ENCODE measurements at regions not wholly inside any gene's neighbourhood (a gene's known extent, or its start where the extent isn't known, plus 50 kb on each side); places are given as distances from the start of the nearest gene placed in this dataset.

DNA sequence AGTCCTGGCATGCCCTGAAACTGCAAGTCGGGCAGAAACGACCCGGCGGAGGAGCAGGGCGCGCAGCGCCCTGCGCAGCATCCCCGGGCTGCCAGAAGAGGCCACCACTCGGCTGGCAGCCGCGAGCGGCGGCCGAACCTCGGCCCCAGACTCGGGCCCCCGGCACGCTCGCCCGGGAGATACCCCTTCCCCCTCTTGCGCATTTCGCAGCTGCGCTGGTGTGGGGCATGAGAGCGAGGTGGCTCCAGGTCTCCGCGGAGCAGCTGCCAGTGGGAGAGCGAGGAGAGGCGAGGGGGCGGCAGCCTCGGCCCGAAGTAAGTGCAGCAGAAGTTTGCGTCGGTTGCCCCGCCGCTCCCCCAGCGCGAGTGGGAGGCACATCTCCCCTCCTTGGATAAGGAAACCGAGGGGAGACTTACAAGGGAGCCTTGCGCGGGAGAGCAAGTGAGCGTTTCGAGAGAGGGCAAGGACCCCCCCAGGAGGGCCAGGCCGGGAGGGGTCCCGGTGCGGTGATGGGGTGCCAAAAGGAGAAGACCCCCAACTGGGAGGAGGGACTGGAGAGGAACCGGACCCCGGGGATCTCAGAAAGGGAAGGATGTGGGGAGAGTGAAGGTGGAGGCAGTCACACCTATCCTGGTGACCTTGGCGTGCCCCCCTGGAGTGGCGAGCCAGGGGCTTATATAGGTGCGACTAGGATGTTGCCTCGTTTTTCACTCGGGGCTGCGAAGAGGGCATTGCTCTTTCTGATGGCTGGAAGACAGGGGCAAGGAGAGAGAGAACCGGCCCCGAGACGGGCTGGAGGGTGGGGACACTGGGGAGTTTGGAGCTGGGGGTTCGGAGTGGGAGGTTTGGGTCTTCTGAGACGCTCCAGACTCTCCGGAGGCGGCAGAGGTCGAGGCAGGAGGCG lies 256.3 kb downstream of the OTUD1 start:
- TF ChIP-seq, protein P1, sequence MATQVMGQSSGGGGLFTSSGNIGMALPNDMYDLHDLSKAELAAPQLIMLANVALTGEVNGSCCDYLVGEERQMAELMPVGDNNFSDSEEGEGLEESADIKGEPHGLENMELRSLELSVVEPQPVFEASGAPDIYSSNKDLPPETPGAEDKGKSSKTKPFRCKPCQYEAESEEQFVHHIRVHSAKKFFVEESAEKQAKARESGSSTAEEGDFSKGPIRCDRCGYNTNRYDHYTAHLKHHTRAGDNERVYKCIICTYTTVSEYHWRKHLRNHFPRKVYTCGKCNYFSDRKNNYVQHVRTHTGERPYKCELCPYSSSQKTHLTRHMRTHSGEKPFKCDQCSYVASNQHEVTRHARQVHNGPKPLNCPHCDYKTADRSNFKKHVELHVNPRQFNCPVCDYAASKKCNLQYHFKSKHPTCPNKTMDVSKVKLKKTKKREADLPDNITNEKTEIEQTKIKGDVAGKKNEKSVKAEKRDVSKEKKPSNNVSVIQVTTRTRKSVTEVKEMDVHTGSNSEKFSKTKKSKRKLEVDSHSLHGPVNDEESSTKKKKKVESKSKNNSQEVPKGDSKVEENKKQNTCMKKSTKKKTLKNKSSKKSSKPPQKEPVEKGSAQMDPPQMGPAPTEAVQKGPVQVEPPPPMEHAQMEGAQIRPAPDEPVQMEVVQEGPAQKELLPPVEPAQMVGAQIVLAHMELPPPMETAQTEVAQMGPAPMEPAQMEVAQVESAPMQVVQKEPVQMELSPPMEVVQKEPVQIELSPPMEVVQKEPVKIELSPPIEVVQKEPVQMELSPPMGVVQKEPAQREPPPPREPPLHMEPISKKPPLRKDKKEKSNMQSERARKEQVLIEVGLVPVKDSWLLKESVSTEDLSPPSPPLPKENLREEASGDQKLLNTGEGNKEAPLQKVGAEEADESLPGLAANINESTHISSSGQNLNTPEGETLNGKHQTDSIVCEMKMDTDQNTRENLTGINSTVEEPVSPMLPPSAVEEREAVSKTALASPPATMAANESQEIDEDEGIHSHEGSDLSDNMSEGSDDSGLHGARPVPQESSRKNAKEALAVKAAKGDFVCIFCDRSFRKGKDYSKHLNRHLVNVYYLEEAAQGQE (IDR thresholded peaks at IDR 0.05; ENCODE audit: insufficient read depth in 1 of 2, low read depth in 2 of 2, low read length in 2 of 2), result no peak
- no peak for TF ChIP-seq FOXP2 (optimal IDR thresholded peaks at IDR 0.05; ENCODE audit: borderline replicate concordance, extremely low read depth, extremely low read length, insufficient read depth)
- no peak for TF ChIP-seq POLR2AphosphoS5 (IDR thresholded peaks at IDR 0.05; ENCODE audit: low read depth, low read length)
- no peak for TF ChIP-seq SIN3A (IDR thresholded peaks at IDR 0.05; ENCODE audit: borderline replicate concordance, insufficient read depth, low read length)
- no peak for TF ChIP-seq TAF1 (IDR thresholded peaks at IDR 0.05; ENCODE audit: borderline replicate concordance, insufficient read depth, low read length)
